ENCODE measurements at regions not wholly inside any gene's neighbourhood (a gene's known extent, or its start where the extent isn't known, plus 50 kb on each side); places are given as distances from the start of the nearest gene placed in this dataset.

GRCh38 chrX:14351611-14352303 is 177.6 kb upstream of the GLRA2 start:
- DNase-seq = no peak
- Histone ChIP-seq H3K9ac (ENCODE audit: low read length) (no peak overlapping the region), H3F3A (ENCODE audit: low read length, unreplicated experiment) (no peaks in the 10 kb centered on the region), H2AFZ (ENCODE audit: low read length) (no peak overlapping the region), H3K4me3 (ENCODE audit: low read length) (no peak overlapping the region), H4K20me1 (ENCODE audit: low read length) (no peaks in the 10 kb centered on the region), H3K27ac (ENCODE audit: low read length) (no peak overlapping the region), H3K27me3 (ENCODE audit: low read length) (no peaks in the 10 kb centered on the region), H3K4me1 (ENCODE audit: insufficient read depth, low read length) (peaks cover 3% of the 10 kb centered on the region), H3K4me2 (ENCODE audit: low read length) (no peak overlapping the region), H3K36me3 (ENCODE audit: low read depth, low read length) (no peaks in the 10 kb centered on the region), H3K79me2 (ENCODE audit: low read length) (no peaks in the 10 kb centered on the region), H3K9me3 (ENCODE audit: low read length) (no peaks in the 10 kb centered on the region), H3K9me2 (replicated peaks; ENCODE audit: low read length) (no peaks in the 10 kb centered on the region)
- no peak for ATAC-seq
- CTCF ChIA-PET = no interaction called here
- intact Hi-C loops (cut with micrococcal nuclease) = no loop called here
- TF ChIP-seq EZH2 (IDR thresholded peaks at IDR 0.05; ENCODE audit: low read length, unreplicated experiment) (no peak), EZH2phosphoT487 (IDR thresholded peaks at IDR 0.05; ENCODE audit: borderline replicate concordance, low read length) (no peak), CTCF (conservative IDR thresholded peaks at IDR 0.05; ENCODE audit: low read depth, low read length) (no peak)
- BruUV-seq (replicated peaks) = no TSS peak
- POLR2A ChIA-PET (ENCODE audit: unreplicated experiment) = no interaction called here

GRCh38 chrX:14347523-14347922 is 181.8 kb upstream of the GLRA2 start:
- TF ChIP-seq CTCF (conservative IDR thresholded peaks at IDR 0.05; ENCODE audit: low read depth, low read length) (no peak), EZH2phosphoT487 (IDR thresholded peaks at IDR 0.05; ENCODE audit: borderline replicate concordance, low read length) (no peak), EZH2 (IDR thresholded peaks at IDR 0.05; ENCODE audit: low read length, unreplicated experiment) (no peak)
- POLR2A ChIA-PET (ENCODE audit: unreplicated experiment) = no interaction called here
- Histone ChIP-seq H3K4me2 (ENCODE audit: low read length) (no peak overlapping the region), H3K4me3 (ENCODE audit: low read length) (no peak overlapping the region), H3K27me3 (ENCODE audit: low read length) (no peaks in the 10 kb centered on the region), H3K4me1 (ENCODE audit: insufficient read depth, low read length) (no peaks in the 10 kb centered on the region), H3K27ac (ENCODE audit: low read length) (no peak overlapping the region), H3K9me3 (ENCODE audit: low read length) (no peaks in the 10 kb centered on the region), H2AFZ (ENCODE audit: low read length) (no peak overlapping the region), H3K9ac (ENCODE audit: low read length) (no peak overlapping the region), H3K79me2 (ENCODE audit: low read length) (no peaks in the 10 kb centered on the region), H3K9me2 (replicated peaks; ENCODE audit: low read length) (no peaks in the 10 kb centered on the region), H3F3A (ENCODE audit: low read length, unreplicated experiment) (no peaks in the 10 kb centered on the region), H3K36me3 (ENCODE audit: low read depth, low read length) (no peaks in the 10 kb centered on the region), H4K20me1 (ENCODE audit: low read length) (no peaks in the 10 kb centered on the region)
- CTCF ChIA-PET = no interaction called here
- no TSS peak for BruUV-seq (replicated peaks)
- intact Hi-C loops (cut with micrococcal nuclease) = no loop called here
- DNase-seq = no peak
- ATAC-seq = no peak

- ChIA-PET CTCF (no interaction called here), POLR2A (ENCODE audit: unreplicated experiment) (no interaction called here)
- BruUV-seq (replicated peaks) = no TSS peak
- Histone ChIP-seq H4K20me1 (ENCODE audit: low read length) (no peaks in the 10 kb centered on the region), H3K27me3 (ENCODE audit: low read length) (no peaks in the 10 kb centered on the region), H3K79me2 (ENCODE audit: low read length) (no peaks in the 10 kb centered on the region), H3K9ac (ENCODE audit: low read length) (no peak overlapping the region), H2AFZ (ENCODE audit: low read length) (no peak overlapping the region), H3K27ac (ENCODE audit: low read length) (no peak overlapping the region), H3K4me1 (ENCODE audit: insufficient read depth, low read length) (no peaks in the 10 kb centered on the region), H3K4me3 (ENCODE audit: low read length) (no peak overlapping the region), H3K9me3 (ENCODE audit: low read length) (no peaks in the 10 kb centered on the region), H3K36me3 (ENCODE audit: low read depth, low read length) (no peaks in the 10 kb centered on the region), H3K9me2 (replicated peaks; ENCODE audit: low read length) (no peaks in the 10 kb centered on the region), H3K4me2 (ENCODE audit: low read length) (no peak overlapping the region), H3F3A (ENCODE audit: low read length, unreplicated experiment) (no peaks in the 10 kb centered on the region)
- ATAC-seq = no peak
- peak; percentile 33; the same call in 1 of the 2 replicates for TF ChIP-seq CTCF (conservative IDR thresholded peaks at IDR 0.05; ENCODE audit: low read depth, low read length)
- no peak for TF ChIP-seq EZH2 (IDR thresholded peaks at IDR 0.05; ENCODE audit: low read length, unreplicated experiment)
- no peak for TF ChIP-seq EZH2phosphoT487 (IDR thresholded peaks at IDR 0.05; ENCODE audit: borderline replicate concordance, low read length)
- intact Hi-C loops (cut with micrococcal nuclease) = no loop called here
- DNase-seq = no peak
These were observed 185.0 kb upstream of the GLRA2 start for GRCh38 chrX:14344172-14344940.
